ENCODE measurements at regions not wholly inside any gene's neighbourhood (a gene's known extent, or its start where the extent isn't known, plus 50 kb on each side); places are given as distances from the start of the nearest gene placed in this dataset.

- no peak for TF ChIP-seq CUX1 (IDR thresholded peaks at IDR 0.05; ENCODE audit: insufficient replicate concordance, low read depth, low read length)
- TF ChIP-seq CBFB (IDR thresholded peaks at IDR 0.05; ENCODE audit: low read depth): no peak
- no peak for TF ChIP-seq POLR2A (IDR thresholded peaks at IDR 0.05; ENCODE audit: low read depth, low read length)
- no peak for TF ChIP-seq WRNIP1 (IDR thresholded peaks at IDR 0.05; ENCODE audit: borderline replicate concordance, low read depth, low read length)
Measured at GRCh38 chr20:37602634-37603033, 75.0 kb upstream of the BLCAP start (continued).

- no peaks in the 10 kb centered on the region for H3K9me3 ChIP-seq (replicated peaks; ENCODE audit: control insufficient read depth, insufficient read depth, low read length)
- no peak overlapping the region for H3K27ac ChIP-seq (ENCODE audit: control insufficient read depth, insufficient read depth)
- DNase-seq (ENCODE audit: low read depth, low spot score) (no peak), FAIRE-seq (no peak), ATAC-seq (no peak)
- no peaks in the 10 kb centered on the region for H3K4me1 ChIP-seq (ENCODE audit: control insufficient read depth, insufficient read depth, low read length)
- peaks cover 0 to 1% of the 10 kb centered on the region in 2 experiments; a peak in 1 of 4 replicates for H3K27me3 ChIP-seq (replicated peaks in 1 of 2; ENCODE audit: control insufficient read depth in 2 of 2, insufficient read depth in 2 of 2, low read length in 1 of 2)
- SMC1A ChIA-PET (ENCODE audit: uncharacterized antibody, unreplicated experiment): no interaction called here
- POLR2A ChIA-PET: no interaction called here
- H3K4me2 ChIP-seq (ENCODE audit: control insufficient read depth, insufficient read depth): no peak overlapping the region
- no peak overlapping the region for H3K9ac ChIP-seq (ENCODE audit: control insufficient read depth, insufficient read depth, low read length)
- no peaks in the 10 kb centered on the region for H3K36me3 ChIP-seq (ENCODE audit: control insufficient read depth in 2 of 2, insufficient read depth in 2 of 2, low read length in 1 of 2)
- no peaks in the 10 kb centered on the region for H3K79me2 ChIP-seq (ENCODE audit: control insufficient read depth, insufficient read depth, low read length)
- in situ Hi-C loops (cut with MboI) (no loop called here), intact Hi-C loops (cut with micrococcal nuclease; ENCODE audit: unreplicated experiment) (no loop called here)
- RAD21 ChIA-PET (ENCODE audit: unreplicated experiment): no interaction called here
- CTCF ChIA-PET: no interaction called here
- WGBS (ENCODE audit: insufficient coverage, insufficient replicate concordance, low lambda C conversion rate, missing lambda C conversion rate): 61% methylated on average over 3 of the region's 3 CpGs
- no peak overlapping the region for H2AFZ ChIP-seq (ENCODE audit: control insufficient read depth, low read depth, low read length)
- no peak overlapping the region for H3K4me3 ChIP-seq
- TF ChIP-seq ESRRA (IDR thresholded peaks at IDR 0.05; ENCODE audit: low read length) (no peak), EED (IDR thresholded peaks at IDR 0.05; ENCODE audit: low read depth) (no peak), TAF1 (IDR thresholded peaks at IDR 0.05; ENCODE audit: borderline replicate concordance, low read depth, low read length) (no peak)
- TF ChIP-seq, protein P1, sequence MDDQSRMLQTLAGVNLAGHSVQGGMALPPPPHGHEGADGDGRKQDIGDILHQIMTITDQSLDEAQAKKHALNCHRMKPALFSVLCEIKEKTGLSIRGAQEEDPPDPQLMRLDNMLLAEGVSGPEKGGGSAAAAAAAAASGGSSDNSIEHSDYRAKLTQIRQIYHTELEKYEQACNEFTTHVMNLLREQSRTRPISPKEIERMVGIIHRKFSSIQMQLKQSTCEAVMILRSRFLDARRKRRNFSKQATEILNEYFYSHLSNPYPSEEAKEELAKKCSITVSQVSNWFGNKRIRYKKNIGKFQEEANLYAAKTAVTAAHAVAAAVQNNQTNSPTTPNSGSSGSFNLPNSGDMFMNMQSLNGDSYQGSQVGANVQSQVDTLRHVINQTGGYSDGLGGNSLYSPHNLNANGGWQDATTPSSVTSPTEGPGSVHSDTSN (IDR thresholded peaks at IDR 0.05; ENCODE audit: insufficient replicate concordance, low read depth, low read length): no peak
- TF ChIP-seq, protein P2, sequence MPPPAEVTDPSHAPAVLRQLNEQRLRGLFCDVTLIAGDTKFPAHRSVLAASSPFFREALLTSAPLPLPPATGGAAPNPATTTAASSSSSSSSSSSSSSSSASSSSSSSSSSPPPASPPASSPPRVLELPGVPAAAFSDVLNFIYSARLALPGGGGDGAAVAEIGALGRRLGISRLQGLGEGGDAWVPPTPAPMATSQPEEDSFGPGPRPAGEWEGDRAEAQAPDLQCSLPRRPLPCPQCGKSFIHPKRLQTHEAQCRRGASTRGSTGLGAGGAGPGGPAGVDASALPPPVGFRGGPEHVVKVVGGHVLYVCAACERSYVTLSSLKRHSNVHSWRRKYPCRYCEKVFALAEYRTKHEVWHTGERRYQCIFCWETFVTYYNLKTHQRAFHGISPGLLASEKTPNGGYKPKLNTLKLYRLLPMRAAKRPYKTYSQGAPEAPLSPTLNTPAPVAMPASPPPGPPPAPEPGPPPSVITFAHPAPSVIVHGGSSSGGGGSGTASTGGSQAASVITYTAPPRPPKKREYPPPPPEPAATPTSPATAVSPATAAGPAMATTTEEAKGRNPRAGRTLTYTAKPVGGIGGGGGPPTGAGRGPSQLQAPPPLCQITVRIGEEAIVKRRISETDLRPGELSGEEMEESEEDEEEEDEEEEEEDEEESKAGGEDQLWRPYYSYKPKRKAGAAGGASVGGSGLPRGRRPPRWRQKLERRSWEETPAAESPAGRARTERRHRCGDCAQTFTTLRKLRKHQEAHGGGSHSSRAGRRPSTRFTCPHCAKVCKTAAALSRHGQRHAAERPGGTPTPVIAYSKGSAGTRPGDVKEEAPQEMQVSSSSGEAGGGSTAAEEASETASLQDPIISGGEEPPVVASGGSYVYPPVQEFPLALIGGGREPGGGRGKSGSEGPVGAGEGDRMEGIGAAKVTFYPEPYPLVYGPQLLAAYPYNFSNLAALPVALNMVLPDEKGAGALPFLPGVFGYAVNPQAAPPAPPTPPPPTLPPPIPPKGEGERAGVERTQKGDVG (CRISPR knock-in tag; IDR thresholded peaks at IDR 0.05): no peak
- TF ChIP-seq, protein P3, sequence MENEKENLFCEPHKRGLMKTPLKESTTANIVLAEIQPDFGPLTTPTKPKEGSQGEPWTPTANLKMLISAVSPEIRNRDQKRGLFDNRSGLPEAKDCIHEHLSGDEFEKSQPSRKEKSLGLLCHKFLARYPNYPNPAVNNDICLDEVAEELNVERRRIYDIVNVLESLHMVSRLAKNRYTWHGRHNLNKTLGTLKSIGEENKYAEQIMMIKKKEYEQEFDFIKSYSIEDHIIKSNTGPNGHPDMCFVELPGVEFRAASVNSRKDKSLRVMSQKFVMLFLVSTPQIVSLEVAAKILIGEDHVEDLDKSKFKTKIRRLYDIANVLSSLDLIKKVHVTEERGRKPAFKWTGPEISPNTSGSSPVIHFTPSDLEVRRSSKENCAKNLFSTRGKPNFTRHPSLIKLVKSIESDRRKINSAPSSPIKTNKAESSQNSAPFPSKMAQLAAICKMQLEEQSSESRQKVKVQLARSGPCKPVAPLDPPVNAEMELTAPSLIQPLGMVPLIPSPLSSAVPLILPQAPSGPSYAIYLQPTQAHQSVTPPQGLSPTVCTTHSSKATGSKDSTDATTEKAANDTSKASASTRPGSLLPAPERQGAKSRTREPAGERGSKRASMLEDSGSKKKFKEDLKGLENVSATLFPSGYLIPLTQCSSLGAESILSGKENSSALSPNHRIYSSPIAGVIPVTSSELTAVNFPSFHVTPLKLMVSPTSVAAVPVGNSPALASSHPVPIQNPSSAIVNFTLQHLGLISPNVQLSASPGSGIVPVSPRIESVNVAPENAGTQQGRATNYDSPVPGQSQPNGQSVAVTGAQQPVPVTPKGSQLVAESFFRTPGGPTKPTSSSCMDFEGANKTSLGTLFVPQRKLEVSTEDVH (IDR thresholded peaks at IDR 0.05; ENCODE audit: low read depth, partially characterized antibody): no peak
- no peaks in the 10 kb centered on the region for H4K20me1 ChIP-seq (ENCODE audit: control insufficient read depth, insufficient read depth)
- BruUV-seq (replicated peaks): no TSS peak
Measured at GRCh38 chr20:37600486-37600885, 72.8 kb upstream of the BLCAP start.
